Panc1 (cell line): ENCODE measurements at regions not wholly inside any gene's neighbourhood (a gene's known extent, or its start where the extent isn't known, plus 50 kb on each side); places are given as distances from the start of the nearest gene placed in this dataset.

Source experiments
- CTCF ChIP-seq: fragments of 450-650 bp; IDR thresholded peaks from 2 replicates; pipeline ENCODE4 v1.5.1; 2017; ENCODE audit warnings: mild to moderate bottlenecking
- POLR2AphosphoS5 ChIP-seq: IDR thresholded peaks from 2 replicates; pipeline ENCODE4 v1.6.1; 2012; ENCODE audit warnings: mild to moderate bottlenecking, low read depth, low read length, moderate library complexity
- REST ChIP-seq, 2 experiments: IDR thresholded peaks; 2 replicates each; pipeline ENCODE4 v1.6.1; 2011 to 2012; ENCODE audit warnings: low read depth in 2 of 2, control low read depth in 1 of 2, low read length in 1 of 2, mild to moderate bottlenecking in 1 of 2, moderate library complexity in 1 of 2; ENCODE audit not compliant: insufficient read depth in 1 of 2
- SIN3A ChIP-seq: IDR thresholded peaks from 2 replicates; pipeline ENCODE4 v1.6.1; 2012; ENCODE audit warnings: low read depth, mild to moderate bottlenecking, low read length, moderate library complexity, borderline replicate concordance; ENCODE audit not compliant: insufficient read depth
- TCF7L2 ChIP-seq: IDR thresholded peaks from 2 replicates; pipeline ENCODE4 v1.6.1; 2011; ENCODE audit warnings: mild to moderate bottlenecking, low read depth, low read length, inconsistent platforms

GRCh38 chr9:89719202-89719601, 114.4 kb downstream of the GADD45G start:
- TF ChIP-seq CTCF (no peak), POLR2AphosphoS5 (no peak), REST (IDR thresholded peaks at IDR 0.05; ENCODE audit: insufficient read depth in 1 of 2, low read depth in 2 of 2, low read length in 1 of 2) (no peak), SIN3A (no peak), TCF7L2 (no peak)
